Epithelial cell of esophagus (primary cell): ENCODE measurements at regions not wholly inside any gene's neighbourhood (a gene's known extent, or its start where the extent isn't known, plus 50 kb on each side); places are given as distances from the start of the nearest gene placed in this dataset.

Experiments
- DNase-seq: peaks from one replicate; pipeline ENCODE4 v3.0.0; 2010; ENCODE audit warnings: low read depth
- H3K4me3 ChIP-seq: 2 replicates; pipeline ENCODE4 v1.5.1; 2011; ENCODE audit warnings: mild to moderate bottlenecking, low read length, control low read depth
- CTCF ChIP-seq: IDR thresholded peaks from 2 replicates; pipeline ENCODE4 v1.5.1; 2011; ENCODE audit warnings: low read depth, mild to moderate bottlenecking, low read length, control low read depth, inconsistent platforms; ENCODE audit not compliant: insufficient read depth; ENCODE audit errors: missing control alignments

- no peak overlapping the region for H3K4me3 ChIP-seq
- DNase-seq: no peak
- no peak for TF ChIP-seq CTCF
These were observed 224.6 kb upstream of the N4BP1 start for GRCh38 chr16:48834576-48834975.

DNA sequence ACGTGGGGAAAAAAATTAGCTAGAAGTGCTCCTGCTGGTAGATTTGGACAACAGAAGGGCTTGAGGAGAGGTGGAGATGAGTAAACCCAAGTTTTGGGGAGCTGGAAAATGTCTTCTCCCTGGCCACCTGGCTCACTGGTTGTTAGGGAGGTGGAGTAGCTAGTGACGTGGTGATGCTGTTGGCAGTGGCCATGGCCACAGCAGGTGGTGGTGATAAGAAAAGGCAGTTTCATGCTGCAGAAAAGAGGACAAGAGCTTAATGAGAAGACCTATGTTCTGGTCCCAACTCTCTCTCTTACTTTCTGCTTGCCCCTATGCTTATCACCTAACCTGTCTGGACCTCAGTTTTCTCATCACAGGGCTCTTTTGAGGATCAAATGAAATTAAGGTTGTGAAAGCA lies 223.5 kb upstream of the N4BP1 start:
- no peak overlapping the region for H3K4me3 ChIP-seq
- TF ChIP-seq CTCF: no peak
- no peak for DNase-seq

GRCh38 chr16:48831076-48831722 lies 221.2 kb upstream of the N4BP1 start:
- no peak for TF ChIP-seq CTCF
- H3K4me3 ChIP-seq: no peak overlapping the region
- no peak for DNase-seq

- no peak for DNase-seq
- H3K4me3 ChIP-seq: no peak overlapping the region
- no peak for TF ChIP-seq CTCF
These were observed 219.6 kb upstream of the N4BP1 start for GRCh38 chr16:48829336-48830310.

- DNase-seq: no peak
- TF ChIP-seq CTCF: no peak
- H3K4me3 ChIP-seq: no peak overlapping the region
These were observed 214.3 kb upstream of the N4BP1 start for GRCh38 chr16:48824271-48824670.

- no peak overlapping the region for H3K4me3 ChIP-seq
- DNase-seq: no peak
- TF ChIP-seq CTCF: no peak
These were observed 212.5 kb upstream of the N4BP1 start for GRCh38 chr16:48822431-48822830.

GRCh38 chr16:48820379-48820778 lies 210.4 kb upstream of the N4BP1 start:
- H3K4me3 ChIP-seq: no peak overlapping the region
- TF ChIP-seq CTCF: no peak
- no peak for DNase-seq
